ENCODE measurements at regions not wholly inside any gene's neighbourhood (a gene's known extent, or its start where the extent isn't known, plus 50 kb on each side); places are given as distances from the start of the nearest gene placed in this dataset.

DNA sequence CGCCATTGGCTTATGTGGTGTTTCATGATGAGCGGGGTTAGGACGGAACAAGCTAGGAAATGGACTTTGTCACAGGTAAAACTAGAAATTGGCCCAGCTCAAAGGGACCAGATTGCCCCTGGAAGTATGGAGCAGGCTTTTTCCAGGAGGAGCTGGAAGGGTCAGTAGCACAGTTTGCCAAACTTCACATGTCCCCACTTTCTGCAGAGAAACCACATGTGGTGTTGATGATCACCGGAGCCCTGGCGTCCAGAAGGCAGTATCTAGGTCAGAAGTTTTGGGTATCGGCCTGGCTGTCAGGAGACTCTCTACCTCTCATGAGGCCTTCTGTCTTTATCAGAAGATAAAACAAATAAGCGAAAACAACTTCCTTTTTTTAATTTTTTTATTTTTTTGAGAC is 248.5 kb downstream of the SOX9 start:
- TF ChIP-seq EZH2phosphoT487 (IDR thresholded peaks at IDR 0.05; ENCODE audit: borderline replicate concordance) = no peak
- TF ChIP-seq, protein P1, sequence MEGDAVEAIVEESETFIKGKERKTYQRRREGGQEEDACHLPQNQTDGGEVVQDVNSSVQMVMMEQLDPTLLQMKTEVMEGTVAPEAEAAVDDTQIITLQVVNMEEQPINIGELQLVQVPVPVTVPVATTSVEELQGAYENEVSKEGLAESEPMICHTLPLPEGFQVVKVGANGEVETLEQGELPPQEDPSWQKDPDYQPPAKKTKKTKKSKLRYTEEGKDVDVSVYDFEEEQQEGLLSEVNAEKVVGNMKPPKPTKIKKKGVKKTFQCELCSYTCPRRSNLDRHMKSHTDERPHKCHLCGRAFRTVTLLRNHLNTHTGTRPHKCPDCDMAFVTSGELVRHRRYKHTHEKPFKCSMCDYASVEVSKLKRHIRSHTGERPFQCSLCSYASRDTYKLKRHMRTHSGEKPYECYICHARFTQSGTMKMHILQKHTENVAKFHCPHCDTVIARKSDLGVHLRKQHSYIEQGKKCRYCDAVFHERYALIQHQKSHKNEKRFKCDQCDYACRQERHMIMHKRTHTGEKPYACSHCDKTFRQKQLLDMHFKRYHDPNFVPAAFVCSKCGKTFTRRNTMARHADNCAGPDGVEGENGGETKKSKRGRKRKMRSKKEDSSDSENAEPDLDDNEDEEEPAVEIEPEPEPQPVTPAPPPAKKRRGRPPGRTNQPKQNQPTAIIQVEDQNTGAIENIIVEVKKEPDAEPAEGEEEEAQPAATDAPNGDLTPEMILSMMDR (conservative IDR thresholded peaks at IDR 0.05; ENCODE audit: low read length) = no peak
- Histone ChIP-seq H3K4me3 (ENCODE audit: low read length, poor library complexity, severe bottlenecking) (no peak overlapping the region), H3K9ac (ENCODE audit: low read depth, low read length, poor library complexity, severe bottlenecking) (no peak overlapping the region), H3F3A (ENCODE audit: low read depth) (no peaks in the 10 kb centered on the region), H3K9me2 (replicated peaks; ENCODE audit: low read depth, low read length) (no peaks in the 10 kb centered on the region), H3K27me3 (ENCODE audit: insufficient read depth, low read length, poor library complexity, severe bottlenecking) (no peaks in the 10 kb centered on the region), H2AFZ (ENCODE audit: low read length) (no peak overlapping the region), H3K4me1 (ENCODE audit: insufficient read depth, low read length, poor library complexity, severe bottlenecking) (no peaks in the 10 kb centered on the region), H3K9me3 (ENCODE audit: insufficient read depth, low read depth, low read length) (0 out of 2 replicates have a peak, but pooled peaks cover 1% of the 10 kb centered on the region), H3K4me2 (ENCODE audit: low read depth, low read length, poor library complexity, severe bottlenecking) (no peak overlapping the region), H3K79me2 (ENCODE audit: insufficient read depth, low read length) (no peaks in the 10 kb centered on the region), H3K36me3 (ENCODE audit: insufficient read depth, low read length) (no peaks in the 10 kb centered on the region), H4K20me1 (ENCODE audit: insufficient read depth, low read length, poor library complexity, severe bottlenecking) (no peaks in the 10 kb centered on the region)

DNA sequence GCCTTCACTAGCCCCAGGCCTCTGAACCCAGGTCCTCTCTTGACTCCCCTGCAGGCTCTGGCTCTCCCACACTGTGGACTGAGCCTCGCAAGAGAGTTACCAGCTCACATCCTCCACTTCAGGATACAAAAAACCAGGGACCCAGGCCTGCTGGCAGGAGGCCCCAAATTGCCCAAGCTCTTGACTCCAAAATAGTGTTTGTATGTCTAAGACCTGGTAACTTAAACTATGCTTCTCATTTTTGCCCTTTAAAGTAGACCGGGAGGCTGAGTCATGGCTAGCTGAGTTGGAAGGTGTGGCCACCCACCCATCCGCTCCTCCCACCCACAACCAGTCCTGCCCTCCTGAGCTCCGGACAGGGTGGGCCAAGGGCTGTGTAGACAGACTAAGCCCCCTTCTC is 250.0 kb downstream of the SOX9 start:
- Histone ChIP-seq H3K9me2 (replicated peaks; ENCODE audit: low read depth, low read length) (no peaks in the 10 kb centered on the region), H3F3A (ENCODE audit: low read depth) (no peaks in the 10 kb centered on the region), H3K36me3 (ENCODE audit: insufficient read depth, low read length) (no peaks in the 10 kb centered on the region), H3K9me3 (ENCODE audit: insufficient read depth, low read depth, low read length) (no peaks in the 10 kb centered on the region), H2AFZ (ENCODE audit: low read length) (no peak overlapping the region), H4K20me1 (ENCODE audit: insufficient read depth, low read length, poor library complexity, severe bottlenecking) (no peaks in the 10 kb centered on the region), H3K4me1 (ENCODE audit: insufficient read depth, low read length, poor library complexity, severe bottlenecking) (no peaks in the 10 kb centered on the region), H3K9ac (ENCODE audit: low read depth, low read length, poor library complexity, severe bottlenecking) (no peak overlapping the region), H3K79me2 (ENCODE audit: insufficient read depth, low read length) (no peaks in the 10 kb centered on the region), H3K4me2 (ENCODE audit: low read depth, low read length, poor library complexity, severe bottlenecking) (no peak overlapping the region), H3K4me3 (ENCODE audit: low read length, poor library complexity, severe bottlenecking) (no peak overlapping the region), H3K27me3 (ENCODE audit: insufficient read depth, low read length, poor library complexity, severe bottlenecking) (no peaks in the 10 kb centered on the region)
- TF ChIP-seq, protein P1 (conservative IDR thresholded peaks at IDR 0.05; ENCODE audit: low read length) = no peak
- no peak for TF ChIP-seq EZH2phosphoT487 (IDR thresholded peaks at IDR 0.05; ENCODE audit: borderline replicate concordance)

DNA sequence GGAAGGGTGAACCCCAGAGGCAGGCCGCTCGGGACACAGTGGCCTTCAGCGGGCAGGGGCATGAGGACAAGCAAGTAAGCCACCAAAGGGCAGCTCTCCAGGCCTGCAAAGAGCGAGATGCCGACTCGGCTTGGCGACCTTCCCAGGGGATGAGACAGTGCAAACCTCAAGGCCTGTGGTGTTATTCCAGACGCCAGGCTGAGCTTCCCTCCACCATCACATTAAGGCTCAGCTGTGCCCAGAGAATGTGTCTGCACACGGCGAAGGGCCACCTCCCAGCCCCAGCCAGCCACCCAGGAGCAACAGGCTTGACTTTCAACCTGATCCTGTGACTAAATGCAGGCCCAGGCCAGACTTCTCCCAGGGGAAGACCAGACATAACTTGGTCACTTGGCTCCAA is 251.4 kb downstream of the SOX9 start:
- H3K36me3 ChIP-seq (ENCODE audit: insufficient read depth, low read length) = no peaks in the 10 kb centered on the region
- no peaks in the 10 kb centered on the region for H4K20me1 ChIP-seq (ENCODE audit: insufficient read depth, low read length, poor library complexity, severe bottlenecking)
- no peaks in the 10 kb centered on the region for H3F3A ChIP-seq (ENCODE audit: low read depth)
- H3K4me2 ChIP-seq (ENCODE audit: low read depth, low read length, poor library complexity, severe bottlenecking) = no peak overlapping the region
- H3K27me3 ChIP-seq (ENCODE audit: insufficient read depth, low read length, poor library complexity, severe bottlenecking) = no peaks in the 10 kb centered on the region
- TF ChIP-seq, protein P1 (conservative IDR thresholded peaks at IDR 0.05; ENCODE audit: low read length) = no peak
- no peak for TF ChIP-seq EZH2phosphoT487 (IDR thresholded peaks at IDR 0.05; ENCODE audit: borderline replicate concordance)
- H3K9me2 ChIP-seq (replicated peaks; ENCODE audit: low read depth, low read length) = no peaks in the 10 kb centered on the region
- no peaks in the 10 kb centered on the region for H3K79me2 ChIP-seq (ENCODE audit: insufficient read depth, low read length)
- no peaks in the 10 kb centered on the region for H3K4me1 ChIP-seq (ENCODE audit: insufficient read depth, low read length, poor library complexity, severe bottlenecking)
- no peaks in the 10 kb centered on the region; the same call in 1 of the 2 replicates for H3K9me3 ChIP-seq (ENCODE audit: insufficient read depth, low read depth, low read length)
- H3K9ac ChIP-seq (ENCODE audit: low read depth, low read length, poor library complexity, severe bottlenecking) = no peak overlapping the region
- H3K4me3 ChIP-seq (ENCODE audit: low read length, poor library complexity, severe bottlenecking) = no peak overlapping the region
- no peak overlapping the region for H2AFZ ChIP-seq (ENCODE audit: low read length)

Data from Loucy (cell line).